Right renal pelvis (tissue), 4 donors: ENCODE measurements at regions not wholly inside any gene's neighbourhood (a gene's known extent, or its start where the extent isn't known, plus 50 kb on each side); places are given as distances from the start of the nearest gene placed in this dataset.

Experiments
- DNase-seq, 4 donors: peaks; one replicate each; pipeline ENCODE4 v3.0.0-alpha.2; 2013; ENCODE audit warnings: low read depth in 4 of 4, low spot score in 3 of 4, missing footprints in 1 of 4

DNA sequence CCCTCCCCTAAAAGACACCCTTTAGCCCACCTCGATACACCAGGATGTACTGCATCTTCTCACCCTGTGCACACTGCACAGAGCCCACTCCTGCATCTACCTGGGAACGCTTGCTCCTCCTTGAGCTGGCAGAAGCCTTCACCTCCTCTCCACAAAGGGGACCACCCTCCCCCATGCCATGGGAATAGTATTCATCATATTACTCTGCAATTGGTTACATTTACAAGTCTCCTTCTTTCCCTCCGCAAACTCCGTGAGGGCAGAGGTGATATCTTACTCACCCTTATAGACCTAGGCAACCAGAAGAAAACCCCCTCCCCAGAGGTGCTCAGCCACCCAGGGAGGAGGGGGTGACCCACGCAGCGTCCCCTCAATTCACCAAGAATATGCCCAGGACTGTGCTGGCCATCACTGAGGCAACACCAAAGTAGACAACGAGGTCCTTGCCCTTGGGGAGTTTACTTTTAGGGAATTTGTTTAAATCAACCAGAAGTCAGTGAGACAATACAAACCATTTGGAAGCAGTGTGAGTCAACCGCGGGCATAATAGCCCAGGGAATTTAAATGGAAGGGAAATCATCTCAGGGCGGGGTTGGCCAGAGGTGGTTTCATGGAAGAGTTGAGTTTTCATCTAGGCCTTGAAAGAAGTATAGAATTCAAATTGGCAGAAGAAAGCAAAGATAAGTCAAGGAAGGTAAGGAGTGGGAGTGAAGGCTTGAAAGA, 214.5 kb downstream of the BARX2 start:
- no peak for DNase-seq

DNA sequence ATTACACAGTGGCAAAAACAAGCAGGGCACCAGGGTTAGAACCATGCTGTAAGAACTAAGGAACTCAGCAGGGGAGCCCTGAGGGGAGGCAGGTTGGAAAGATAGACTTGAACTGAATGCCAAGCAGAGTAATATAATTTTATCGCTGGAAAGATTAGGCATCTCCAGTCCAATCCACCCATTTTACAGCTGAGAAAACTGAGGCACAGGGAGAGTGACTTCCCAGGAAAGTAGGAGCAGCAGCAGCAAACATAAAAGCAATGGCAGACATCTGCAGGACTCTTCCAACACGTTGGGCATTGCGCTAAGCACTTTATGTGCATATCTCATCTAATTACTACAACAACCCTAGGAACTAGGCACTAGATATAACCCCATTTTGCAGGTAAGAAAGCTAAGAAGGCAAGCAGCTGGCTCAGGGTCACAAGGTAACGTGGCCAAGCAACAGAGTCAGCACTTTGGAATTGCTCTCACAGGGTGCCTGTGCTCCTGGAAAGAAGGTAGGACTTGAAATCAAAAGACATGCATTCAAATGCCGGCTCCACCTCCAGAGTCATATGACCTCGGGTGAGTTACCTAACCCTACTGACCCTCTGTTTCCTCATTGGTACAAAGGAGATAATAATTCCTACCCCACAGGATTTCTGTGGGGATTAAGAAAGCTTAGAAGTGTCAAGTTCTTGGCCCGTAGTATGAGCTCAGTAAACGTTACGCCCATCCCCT, 215.3 kb downstream of the BARX2 start:
- DNase-seq: no peak

DNA sequence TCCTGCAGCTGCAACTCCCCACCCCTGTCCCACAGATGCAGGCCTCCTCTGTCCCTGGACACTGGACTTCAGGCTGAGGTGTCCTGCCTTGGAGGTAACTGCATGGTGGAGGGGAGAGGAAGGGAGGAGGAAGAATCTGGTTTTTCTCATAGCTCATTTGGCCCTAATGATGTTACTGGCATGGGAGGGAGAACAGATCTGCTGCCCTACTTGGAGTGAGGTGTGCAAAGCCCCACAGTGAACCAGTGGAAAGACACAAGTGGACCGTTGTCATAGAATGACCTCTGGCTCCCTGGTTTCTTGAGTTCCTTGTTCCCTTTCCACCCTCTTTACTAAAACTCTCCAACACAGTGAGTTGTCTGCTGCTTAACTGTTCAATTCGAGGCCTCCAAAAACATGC, 215.9 kb downstream of the BARX2 start:
- no peak for DNase-seq

DNA sequence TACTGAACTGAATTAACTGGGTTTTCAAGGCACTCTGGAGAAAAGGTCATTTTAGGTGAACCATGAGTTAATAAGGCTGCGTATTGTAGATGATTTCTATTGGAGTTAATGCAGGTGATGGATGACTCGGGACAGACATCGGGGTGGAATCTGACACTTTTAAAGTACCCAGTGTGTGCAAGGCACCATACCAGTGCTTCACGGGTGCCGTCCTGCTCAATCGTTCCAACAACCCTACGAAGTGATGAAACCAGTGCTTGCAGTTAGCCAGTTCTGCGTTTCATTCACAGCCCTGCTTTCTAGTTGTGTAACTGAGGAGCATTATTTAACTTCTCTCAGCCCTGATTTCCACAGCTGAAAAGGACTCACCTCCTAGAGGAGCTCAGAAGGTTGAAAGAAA, 216.5 kb downstream of the BARX2 start:
- DNase-seq: no peak

DNA sequence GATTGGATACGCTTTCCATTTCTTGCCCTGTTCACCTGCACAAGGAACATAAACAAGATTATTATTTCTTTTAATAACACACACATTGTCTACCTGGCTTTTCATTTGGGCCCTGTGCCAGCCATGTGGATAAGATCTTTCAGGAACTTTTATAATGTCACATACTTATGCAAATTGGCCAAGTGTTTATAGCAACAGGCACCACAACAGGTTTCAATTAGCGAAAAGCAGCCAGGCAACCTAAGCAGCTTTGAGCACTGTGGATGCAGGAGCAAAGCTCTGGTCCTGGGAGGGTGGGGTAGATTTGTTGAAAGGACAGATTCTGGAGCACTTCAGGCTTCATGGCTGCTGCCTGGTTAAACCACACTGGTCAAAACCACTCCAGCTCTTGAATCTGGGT, 217.4 kb downstream of the BARX2 start:
- DNase-seq: peak; percentile 26 to 63 (median 58)

DNA sequence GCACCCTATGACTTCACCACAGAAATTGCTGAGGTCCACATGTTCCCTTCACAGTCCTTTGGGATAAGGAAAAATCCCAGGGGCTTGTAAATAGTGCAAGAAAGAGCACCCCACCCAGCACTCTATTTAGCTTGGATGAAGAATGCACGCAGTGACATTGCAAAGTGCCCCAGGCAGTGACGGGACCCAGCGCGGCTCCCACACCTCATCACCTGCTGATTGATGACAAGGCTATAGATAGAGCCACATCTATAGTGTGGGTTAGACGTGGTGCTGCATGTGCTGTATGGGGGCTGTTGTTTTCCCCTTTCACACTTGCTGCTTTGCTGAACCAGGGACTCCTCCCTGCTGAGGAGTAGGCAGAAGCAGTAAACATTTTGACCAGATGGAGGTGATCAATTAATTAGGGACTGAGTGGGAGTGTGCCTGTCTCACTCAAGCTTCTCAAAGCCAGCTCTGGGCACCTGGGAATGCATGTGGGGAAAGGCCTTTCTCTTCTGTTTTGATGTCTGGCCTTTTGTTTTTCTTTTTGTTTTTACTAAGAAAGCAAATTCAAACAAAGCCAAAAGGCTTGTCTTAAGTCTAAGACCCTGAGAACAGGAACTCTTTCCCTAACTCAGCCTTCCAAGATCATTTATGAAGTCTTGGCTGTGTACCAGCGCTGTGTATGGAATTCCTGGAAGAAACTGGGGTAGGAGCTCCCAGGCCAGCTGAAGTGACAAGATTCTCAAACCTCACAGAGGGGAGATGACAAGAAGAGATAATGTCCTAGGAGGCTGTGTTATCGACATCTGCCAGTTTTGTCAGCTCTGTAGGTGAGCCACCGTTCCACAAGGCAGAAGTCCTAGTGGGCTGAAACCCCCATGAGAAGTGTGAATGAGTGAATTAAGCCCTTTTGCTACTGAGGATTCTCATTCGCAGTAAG, 219.7 kb downstream of the BARX2 start:
- DNase-seq: no peak

DNA sequence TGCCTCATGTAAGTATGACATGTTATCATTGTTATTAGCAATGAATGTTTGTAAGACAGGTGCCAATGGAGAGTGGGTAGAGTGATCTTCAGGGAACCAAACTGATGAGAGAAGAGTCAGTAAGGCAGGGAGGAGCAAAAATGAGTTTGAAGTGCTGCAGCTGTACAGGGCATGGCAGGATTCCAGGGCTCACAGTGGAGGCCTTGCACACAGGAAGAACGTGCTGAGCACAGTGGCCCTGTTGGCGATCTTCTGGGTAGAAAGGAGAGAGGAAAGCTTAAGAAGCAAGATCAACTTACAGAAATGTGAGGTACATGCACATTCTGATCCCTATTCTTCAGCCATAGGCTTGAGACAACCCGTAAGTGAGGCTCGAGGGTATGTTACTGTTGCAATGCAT, 219.3 kb upstream of the TMEM45B start:
- DNase-seq: no peak

DNA sequence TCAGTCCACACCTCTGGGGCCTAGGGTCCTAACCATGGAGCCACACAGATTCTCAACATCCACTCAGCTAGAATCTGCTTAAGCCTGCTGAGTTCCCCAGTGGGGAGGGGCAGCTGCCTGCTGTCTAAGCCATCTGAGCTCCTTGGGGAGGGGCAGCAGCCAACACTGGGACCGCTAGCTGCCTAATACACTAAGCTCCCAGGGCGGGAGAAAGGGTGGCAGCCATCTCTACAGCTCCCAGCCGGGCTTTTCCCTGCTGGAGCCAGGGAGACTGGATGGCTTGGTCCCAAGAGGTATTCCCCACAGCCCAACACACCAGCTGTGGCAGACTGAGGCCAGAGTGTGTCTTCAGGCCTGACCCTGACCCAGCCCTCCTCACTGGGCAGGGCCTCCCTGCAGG, 217.3 kb upstream of the TMEM45B start:
- no peak for DNase-seq

DNA sequence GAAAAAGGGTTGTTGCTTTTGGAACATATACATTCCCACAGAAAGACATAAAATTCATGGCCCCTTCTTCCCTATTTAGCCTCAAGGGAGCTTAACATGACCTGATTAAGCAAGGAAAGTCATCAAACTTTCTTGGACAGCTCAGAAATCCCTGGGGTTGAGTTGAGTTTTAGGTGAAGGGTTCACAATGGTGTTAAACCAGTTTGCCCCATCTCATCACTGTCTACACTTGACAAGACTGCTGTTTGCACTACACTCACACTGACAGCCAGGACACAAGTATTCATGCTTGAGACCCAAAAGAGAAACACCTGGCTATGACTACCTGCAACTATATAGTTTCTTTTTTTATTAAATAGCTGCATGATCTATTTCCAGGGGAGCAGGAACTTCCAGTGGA, 209.8 kb upstream of the TMEM45B start:
- DNase-seq: no peak

DNA sequence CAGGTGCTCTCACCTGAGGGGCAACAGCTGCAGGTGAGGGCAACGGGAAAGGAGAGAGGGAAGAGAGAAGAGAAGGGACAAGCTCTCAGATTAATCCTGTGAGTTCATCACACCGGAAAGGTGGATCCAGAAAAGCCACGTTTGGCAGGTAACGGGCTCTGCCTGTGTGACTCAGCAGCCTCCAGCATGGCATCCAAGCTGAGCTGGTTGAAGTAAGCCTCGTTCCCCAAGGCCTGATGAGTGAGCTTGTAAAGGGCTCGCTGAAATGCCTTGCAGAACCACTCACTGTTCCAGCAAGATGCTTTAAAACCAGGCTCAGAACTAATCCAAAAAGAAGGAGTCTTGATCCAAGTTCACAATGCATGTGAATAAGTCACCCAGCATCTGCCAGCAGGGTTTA, 206.9 kb upstream of the TMEM45B start:
- DNase-seq: no peak

DNA sequence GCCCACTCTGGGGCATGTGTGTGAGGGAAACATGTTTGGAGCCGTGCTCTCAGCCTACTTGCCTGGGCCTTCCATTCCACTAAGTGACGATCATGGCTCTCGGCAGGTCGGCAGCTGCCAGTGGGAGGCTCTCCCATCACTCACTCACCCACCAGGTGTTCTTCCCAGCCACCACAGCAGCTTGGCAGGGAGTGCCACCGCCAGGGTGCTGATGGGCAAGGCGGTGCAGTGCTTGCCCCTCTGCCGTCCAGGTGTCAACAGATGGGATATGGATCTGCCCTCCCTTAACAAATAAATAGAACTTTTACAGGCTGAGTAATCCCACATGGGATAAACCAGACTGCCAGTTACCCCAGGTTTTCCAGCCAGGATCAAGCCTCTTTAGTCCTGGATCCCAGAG, 205.5 kb upstream of the TMEM45B start:
- no peak for DNase-seq

DNA sequence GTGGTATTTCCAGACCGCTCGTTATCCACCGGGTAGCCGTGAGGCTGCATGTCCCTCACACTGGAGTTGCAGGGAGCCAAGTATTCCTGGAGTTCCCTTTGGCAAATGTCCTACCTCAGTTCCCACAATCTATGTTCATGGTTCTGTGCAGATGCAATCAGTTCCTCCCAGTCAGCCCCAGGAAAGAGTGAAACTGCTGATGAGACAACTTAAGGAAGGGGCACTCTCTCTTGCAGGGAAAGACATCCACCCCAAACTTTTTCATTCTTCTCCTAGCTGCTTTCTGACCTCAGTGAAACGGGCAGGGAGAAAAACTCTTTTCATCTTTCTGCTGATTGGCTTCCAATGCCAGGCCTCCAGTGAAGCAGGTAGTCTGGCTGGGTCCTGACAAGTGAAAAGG, 205.1 kb upstream of the TMEM45B start:
- DNase-seq: no peak

DNA sequence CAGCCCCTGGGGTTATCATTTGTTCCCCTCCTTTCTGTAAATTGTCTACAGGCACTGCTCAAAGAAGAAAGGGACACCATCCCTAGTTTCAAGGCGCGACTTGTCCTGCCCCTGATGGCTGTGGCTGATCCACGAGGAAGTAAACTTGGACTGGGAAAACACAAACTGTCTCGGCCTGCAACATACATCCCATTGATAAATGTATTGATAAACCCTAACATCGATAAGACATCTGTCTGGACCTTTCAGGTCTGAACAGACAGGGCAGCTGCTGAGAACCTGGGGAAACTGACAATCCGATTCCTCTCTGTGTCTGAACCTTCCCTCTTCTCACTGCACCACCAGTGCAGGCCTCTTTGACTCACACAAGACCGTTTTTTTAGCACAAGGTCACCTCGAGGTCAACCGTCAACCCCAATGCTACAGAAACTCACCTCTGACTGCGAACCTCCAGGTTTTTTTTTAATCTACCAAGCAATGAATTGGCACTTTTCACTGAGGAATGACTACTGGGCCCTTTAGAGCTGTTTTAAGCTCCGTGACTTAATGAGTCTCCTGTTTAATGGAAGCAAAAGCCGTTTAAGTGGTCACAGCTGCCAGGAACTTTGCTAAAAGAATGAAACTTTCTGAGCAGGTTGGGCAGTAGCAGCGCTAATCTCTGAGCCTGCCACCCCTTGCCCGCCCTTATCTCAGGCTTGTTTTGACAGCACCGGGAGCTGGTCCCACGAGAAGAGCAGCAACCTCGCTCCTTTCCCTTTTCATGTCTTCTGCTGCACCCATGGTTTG, 203.8 kb upstream of the TMEM45B start:
- DNase-seq: no peak

DNA sequence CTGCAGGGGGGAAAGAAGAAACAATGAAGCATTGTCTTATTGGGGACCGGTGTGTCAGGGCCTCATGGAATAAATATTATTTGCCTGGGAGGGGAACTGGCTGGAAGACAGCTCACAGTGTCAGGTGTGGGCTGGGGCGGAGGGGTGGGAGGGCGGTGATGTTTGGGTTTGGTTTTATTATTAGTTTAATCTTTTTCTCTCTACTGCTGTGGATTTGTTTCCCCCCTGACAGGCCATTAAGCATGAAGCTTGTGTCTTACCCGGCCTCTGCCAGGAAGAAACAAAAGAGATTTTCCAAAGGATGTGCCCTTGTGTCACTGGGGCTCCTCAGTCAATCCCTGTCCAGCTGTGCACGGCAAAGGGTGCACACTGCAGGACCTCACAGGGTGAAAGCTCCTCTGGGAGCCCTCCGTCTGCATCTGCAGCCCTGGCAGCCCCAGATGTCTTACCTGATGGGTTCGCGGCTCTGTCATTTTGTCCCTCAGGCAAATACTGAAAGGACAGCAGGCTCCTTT, 203.1 kb upstream of the TMEM45B start:
- no peak for DNase-seq

DNA sequence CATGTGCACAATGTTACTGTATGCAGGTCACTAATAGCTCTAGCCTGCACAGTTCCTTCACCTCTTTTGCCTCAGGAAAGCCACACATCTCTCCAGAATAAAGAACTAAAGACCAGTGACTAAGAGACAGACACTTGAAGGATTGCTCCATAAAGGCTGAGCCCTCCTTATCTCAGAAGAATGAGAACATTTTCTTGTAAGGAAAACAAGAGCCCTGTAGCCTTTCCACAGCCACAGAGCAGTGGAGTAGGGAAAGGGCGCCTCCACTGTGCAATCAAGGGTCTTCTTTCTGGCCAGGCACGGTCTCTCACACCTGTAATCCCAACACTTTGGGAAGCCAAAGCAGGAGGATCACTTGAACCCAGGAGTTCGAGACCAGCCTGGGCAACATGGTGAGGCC, 202.6 kb upstream of the TMEM45B start:
- no peak for DNase-seq

DNA sequence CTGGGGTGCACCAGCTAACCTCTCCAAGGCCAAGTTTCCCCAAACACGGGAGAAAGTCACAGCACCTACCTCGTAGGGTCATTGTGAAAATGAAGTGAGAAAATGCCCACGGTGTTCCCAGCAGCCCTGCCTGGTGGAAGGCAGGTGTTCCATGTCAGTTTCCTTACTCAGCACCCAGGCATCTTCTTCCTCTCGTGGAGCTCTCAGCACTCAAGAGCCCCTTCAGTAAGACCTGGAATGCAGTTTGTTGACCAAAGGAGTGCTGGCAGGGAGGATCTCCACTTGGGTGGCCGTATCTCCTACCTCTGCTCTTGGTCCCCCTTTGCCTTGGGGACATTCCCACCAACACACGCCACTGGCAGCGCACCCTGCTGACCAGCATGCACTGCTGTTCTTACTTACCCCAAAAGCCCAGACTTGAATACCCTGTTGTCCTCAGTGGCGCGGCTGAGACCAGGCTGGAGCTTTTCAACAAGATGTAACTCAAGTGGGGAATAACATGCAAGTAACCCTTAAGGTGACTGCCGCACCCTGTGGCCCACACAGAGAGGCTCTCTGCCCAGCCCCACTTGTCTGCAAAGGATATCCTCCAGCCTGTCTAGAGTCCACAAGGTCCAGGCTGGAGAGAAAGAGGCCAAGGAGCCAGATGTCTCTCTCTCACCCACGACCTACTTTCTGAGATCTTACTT, 201.2 kb upstream of the TMEM45B start:
- DNase-seq: no peak

DNA sequence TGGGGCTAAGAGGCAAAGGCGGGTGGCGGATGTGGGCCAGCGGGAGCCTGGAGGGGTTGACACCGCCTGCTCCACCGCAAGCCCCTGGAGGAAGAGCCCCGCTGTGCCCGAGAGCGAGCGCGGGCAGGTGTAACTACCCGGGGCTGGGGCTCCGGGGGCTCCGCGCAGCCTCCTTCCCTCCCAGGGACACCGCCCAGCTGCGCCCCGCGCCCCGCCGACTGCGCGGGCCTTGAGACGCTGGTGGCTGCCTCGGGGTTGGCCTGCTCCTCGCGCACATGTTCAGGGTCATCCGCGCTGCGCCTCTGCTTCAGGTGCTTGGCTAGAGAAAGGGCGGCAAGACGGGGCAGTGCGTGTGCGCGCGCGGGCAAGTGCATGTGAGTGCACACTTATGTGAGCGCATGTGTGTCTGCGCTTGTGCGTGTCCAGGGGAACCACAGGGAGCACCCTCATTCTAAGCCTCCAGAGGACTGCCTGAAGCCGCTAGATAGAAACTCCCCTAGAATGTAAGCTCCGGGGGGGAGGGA, 197.5 kb upstream of the TMEM45B start:
- no peak for DNase-seq

DNA sequence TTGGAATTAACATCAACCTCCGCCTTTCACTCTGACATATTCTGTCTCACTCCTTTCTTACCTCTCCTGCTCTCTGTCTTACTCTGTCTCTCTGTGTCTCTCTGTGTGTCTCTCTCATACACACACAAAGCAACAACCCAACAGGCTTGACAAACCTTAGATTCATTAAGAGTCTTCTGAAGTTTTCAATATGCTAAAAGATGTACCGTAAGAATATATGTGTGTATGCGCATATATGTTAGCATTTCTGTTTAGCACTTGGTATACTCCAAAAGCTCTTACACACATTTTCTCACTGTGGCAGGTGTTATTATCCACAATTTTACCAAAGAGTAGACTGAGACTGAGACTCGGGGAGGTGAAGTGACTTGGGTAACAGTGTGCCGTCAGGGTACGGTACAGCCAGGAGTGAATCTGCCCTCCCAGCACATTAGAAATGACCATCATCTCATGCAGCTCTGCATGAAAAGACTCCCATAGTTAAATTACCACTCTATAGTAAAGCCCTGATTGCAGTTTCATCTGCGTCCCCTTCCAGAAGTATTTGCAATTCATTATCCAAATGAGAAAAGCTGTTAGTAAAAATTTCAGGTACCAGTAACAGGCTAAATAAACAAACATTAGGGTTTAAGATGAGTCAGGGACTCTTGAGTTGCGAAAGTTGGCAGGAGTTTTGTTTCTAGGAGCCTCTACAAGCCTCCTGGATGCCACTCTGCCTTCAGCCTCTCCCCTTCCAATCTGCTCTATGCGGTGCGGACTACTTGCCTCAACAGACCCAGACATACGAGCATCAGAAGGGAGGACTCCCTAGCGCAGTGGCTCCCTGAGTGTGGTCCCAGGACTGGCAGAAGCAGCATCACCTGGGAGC, 195.2 kb upstream of the TMEM45B start:
- DNase-seq: no peak

DNA sequence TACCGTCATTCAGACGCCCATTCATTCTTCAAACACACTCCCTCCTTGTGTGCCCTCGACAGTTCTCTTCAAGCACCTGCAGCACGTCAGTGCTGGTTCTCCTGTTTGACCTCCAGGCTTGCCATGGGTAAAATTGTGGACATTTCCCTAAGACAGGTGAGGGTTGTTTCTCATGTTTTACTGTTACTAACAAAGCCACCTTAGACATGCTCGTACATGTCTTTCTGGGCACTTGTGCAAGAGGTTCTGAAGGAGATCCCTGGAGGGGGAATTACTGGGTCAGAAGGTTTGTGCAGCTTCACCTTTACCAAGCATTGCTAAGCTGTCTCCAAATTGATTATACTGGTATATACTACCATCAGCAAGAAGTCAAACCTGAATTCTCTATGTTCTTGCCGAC, 189.7 kb upstream of the TMEM45B start:
- no peak for DNase-seq
